Epithelial cell of proximal tubule (primary cell): ENCODE measurements at regions not wholly inside any gene's neighbourhood (a gene's known extent, or its start where the extent isn't known, plus 50 kb on each side); places are given as distances from the start of the nearest gene placed in this dataset.
A peak's percentile ranks its signal among the peaks of the same experiment; 100 is the strongest.

Source experiments
- DNase-seq: peaks from one replicate; pipeline ENCODE4 v3.0.0-alpha.2; 2011; ENCODE audit warnings: low read depth
- H3K4me3 ChIP-seq: 2 replicates; pipeline ENCODE4 v1.5.1; 2011; ENCODE audit warnings: low read depth, mild to moderate bottlenecking, low read length
- TF ChIP-seq, protein P1 (sequence below): conservative IDR thresholded peaks from 2 replicates; pipeline ENCODE4 v1.5.1; 2012; ENCODE audit warnings: low read depth, mild to moderate bottlenecking, low read length

DNA sequence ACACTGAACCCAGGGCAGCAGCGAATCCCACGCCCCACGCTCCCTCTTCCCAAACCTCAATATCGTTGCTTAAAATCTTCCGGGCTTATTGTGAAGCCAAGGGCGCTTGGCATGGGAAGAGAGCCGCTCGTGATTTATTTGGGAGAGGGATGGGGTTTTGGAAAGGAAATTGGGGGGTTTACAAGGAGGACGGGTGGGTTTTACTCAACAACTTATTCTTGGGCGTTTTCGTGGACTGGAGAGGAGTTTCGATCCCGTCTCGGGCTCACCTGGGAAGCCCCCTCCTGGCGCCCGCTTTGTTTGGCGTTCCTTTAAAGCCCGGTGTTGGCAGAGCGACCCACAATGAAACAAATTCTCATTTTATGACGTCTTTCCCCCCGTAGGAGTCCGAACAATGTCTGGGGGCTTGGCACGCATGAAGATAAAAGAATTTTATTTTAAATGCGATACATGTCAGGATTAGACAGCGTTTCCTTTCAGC lies 135.3 kb downstream of the INSIG2 start:
- H3K4me3 ChIP-seq = peak overlapping the region; percentile 56
- no peak for DNase-seq
- TF ChIP-seq, protein P1, sequence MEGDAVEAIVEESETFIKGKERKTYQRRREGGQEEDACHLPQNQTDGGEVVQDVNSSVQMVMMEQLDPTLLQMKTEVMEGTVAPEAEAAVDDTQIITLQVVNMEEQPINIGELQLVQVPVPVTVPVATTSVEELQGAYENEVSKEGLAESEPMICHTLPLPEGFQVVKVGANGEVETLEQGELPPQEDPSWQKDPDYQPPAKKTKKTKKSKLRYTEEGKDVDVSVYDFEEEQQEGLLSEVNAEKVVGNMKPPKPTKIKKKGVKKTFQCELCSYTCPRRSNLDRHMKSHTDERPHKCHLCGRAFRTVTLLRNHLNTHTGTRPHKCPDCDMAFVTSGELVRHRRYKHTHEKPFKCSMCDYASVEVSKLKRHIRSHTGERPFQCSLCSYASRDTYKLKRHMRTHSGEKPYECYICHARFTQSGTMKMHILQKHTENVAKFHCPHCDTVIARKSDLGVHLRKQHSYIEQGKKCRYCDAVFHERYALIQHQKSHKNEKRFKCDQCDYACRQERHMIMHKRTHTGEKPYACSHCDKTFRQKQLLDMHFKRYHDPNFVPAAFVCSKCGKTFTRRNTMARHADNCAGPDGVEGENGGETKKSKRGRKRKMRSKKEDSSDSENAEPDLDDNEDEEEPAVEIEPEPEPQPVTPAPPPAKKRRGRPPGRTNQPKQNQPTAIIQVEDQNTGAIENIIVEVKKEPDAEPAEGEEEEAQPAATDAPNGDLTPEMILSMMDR = no peak

DNA sequence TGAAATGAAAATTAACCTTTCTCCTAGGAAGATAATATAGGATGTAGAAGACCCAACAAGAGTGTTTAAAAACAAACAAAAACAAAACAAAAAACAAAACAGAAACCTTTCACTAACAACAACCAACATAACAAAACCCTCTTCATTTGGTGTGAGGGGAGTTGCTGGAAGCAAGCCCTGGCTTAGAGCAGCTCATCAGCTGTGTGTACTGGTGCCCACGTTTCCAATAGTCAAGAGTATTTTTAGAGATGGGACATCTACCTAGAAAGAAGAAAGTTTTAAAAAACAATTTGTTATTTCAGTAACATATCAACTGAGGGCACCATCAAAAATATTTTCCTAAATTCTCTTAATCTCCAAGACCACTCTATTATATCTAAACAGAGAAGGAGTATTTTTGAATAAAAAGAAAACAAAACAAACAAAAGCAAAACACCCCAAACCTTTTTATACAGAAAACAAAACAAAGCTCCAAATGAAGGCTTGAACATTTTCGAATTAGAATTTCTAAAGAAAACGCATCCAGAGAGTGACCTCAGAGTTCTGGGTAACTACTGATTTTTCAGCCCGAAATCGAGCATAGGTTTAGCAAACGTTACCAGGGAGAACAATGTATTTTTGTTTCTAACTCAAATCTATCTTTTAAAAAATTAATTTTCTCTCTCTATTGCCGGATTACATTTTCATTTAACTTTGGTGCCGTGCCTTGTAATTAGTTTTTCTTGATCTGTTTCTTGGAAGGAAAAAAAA lies 134.6 kb downstream of the INSIG2 start:
- TF ChIP-seq, protein P1 = no peak
- DNase-seq = no peak
- no peak overlapping the region for H3K4me3 ChIP-seq

DNA sequence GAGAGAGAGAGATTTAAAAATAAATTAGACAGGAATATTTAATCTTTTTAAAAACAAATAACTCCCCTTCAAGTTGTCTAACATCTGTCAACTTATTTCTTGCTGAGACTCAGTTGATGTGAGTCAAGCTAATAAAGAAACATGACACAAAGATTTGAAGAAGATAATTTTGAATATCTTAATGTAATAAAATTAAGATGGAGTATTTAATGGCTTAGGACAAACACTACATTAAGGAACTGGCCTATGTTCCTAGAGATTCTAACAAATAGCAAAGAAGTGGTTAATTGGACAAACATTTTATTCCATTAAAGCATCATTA lies 134.0 kb downstream of the INSIG2 start:
- TF ChIP-seq, protein P1 = no peak
- H3K4me3 ChIP-seq = no peak overlapping the region
- no peak for DNase-seq

DNA sequence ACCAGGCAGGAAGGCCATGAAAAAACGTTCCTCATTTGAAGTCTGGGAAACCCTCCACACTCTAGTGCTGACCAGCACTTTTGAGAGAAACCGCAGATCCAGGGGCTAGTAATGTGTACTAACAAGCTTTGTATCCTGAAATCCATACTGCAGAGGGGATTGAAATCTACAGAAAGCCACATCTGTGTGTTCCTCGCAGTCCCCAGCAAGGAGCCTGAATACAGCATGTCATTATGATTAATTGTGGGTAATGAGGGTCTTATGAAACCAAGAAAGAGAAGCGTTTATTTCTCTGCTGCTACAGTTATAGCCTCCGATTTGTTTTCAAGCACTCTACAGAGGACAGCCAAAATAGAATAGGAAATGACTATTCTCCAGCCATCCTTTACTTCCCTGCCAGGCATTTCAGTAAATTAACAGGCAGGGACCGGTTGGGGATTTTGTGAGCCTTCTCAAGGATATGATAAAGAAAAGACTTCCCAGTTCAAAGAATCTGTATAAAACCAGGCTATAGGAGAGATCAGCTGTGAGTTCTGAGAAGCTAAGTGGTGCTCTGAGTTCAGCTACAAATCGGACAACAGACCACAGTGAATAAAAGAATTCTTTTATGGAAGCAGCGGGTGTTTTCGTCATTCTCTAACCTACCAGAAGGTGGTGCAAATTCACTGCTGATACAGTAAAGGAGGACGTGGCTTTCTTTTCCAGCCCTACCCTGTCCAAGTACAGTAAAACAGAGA lies 133.4 kb downstream of the INSIG2 start:
- peak; percentile 40 for DNase-seq
- H3K4me3 ChIP-seq = no peak overlapping the region
- TF ChIP-seq, protein P1 = peak; percentile 83

DNA sequence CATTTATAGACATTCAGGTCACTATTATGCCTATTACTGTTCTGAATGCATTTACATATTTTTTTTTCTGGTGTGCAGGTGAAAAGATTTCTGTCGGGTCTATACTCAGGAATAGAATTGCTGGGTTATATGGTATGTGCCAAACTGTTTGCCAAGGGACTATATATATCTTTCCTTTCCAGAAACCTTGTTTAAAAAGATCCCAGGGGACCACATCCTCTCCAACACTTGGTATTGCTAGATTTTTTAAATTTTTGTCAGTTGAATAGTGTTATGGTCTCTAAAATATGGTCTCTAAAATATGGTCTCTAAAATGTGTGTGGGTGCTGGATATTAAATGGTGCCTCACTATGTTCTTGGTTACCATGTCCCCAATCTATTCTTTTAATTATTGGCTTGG lies 131.3 kb downstream of the INSIG2 start:
- no peak overlapping the region for H3K4me3 ChIP-seq
- DNase-seq = no peak
- TF ChIP-seq, protein P1 = no peak

DNA sequence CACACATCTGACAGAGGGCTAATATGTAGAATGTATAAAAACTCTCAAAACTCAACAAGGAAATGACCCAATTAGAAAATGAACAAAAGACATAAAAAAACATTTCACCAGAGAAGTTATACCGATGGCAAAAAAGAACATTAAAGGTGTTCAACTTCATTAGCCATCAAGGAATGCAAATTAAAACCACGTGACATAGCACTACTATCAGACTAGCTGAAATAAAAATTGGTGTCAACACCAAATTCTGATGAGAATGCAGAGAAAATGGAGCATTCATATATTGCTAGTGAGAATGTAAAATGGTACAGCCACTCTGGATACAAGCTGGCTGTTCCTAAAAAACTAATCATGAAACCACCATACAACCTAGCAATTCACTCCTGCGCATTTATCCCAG lies 128.0 kb downstream of the INSIG2 start:
- no peak overlapping the region for H3K4me3 ChIP-seq
- TF ChIP-seq, protein P1 = no peak
- DNase-seq = no peak
